ENCODE measurements at regions not wholly inside any gene's neighbourhood (a gene's known extent, or its start where the extent isn't known, plus 50 kb on each side); places are given as distances from the start of the nearest gene placed in this dataset.

DNA sequence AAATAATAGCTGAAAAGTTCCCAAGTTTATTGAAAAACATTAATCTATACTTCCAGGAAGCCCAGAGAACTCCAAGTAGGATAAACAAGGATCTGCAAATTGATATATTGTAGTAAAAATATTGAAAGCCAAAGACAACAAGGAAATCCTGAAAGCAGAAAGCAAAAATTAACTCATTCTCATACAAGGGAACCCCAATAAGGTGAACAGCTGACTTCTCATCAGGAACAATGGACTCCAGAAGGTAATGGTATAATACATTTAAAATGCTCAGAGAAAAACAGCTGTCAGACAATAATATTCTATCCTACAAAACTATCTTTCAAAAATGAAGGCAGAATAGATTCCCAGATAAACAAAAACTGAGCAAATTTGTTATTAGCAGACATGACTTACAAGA is 138.1 kb upstream of the BMP4 start:
- DNase-seq, result no peak

DNA sequence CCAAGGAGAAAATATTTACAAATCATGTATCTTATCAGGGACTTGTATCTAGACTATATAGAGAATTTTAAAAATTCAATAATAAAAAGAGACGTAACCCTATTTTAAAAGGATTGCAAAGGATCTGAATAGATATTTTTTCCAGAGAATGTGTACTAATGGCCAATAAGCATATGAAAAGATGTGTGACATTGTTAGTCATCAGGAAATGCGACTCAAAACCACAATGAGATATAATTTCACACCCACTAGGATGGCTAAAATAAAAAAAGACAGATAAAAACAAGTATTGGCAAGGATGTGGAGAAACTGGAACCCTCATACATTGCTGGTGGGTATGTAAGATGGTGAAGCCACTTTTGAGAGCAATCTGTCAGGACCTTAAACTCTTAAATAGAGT is 141.9 kb upstream of the BMP4 start:
- no peak for DNase-seq

GRCh38 chr14:54102051-54102456 is 145.4 kb upstream of the BMP4 start:
- DNase-seq, result no peak

GRCh38 chr14:54102530-54102929 is 145.9 kb upstream of the BMP4 start:
- DNase-seq, result no peak

DNA sequence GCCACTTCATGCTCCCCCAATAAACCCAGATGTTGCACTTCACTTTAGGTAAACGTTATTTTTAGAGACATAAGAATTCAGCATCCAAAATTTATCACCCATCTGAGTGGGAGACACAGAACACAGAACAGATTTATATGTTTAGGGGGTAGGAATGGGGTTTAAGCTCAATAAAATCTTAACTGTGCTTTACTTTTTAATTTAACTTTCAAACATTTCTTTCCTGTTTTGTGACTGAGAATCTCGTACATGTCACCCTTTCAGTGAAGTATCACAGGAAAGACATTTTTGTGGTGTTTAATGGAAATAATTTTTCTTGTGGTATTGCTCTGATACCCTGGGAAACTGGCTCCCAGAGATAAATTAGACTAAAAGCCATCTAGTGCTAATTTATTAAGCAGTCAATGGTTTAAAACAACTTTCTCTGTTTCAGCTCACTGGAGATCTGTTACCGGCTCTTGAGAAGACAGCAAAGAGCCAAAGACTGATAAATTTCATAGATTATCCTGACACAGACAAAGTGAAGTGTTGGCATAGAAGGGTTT is 148.0 kb upstream of the BMP4 start:
- no peak for DNase-seq

DNA sequence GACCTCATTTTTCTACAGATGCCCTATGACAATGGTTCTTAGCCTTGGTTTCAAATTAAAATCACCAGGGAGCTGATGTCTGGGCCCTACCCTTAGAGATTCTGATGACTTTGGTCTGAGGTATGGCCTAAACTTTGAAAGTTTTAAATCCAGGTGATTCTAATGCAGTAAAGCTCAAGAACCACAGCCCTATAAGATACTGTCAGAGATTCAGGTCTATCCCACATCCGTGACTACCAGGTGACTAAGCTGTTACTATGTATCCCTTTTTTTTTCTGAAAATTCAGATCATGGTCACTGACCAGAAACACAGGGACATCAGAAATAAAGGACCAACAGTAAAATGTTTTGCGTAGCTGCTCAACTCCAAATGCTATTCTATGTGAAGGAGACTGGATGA is 148.8 kb upstream of the BMP4 start:
- no peak for DNase-seq

GRCh38 chr14:54105898-54106297 is 149.3 kb upstream of the BMP4 start:
- DNase-seq, result no peak

DNA sequence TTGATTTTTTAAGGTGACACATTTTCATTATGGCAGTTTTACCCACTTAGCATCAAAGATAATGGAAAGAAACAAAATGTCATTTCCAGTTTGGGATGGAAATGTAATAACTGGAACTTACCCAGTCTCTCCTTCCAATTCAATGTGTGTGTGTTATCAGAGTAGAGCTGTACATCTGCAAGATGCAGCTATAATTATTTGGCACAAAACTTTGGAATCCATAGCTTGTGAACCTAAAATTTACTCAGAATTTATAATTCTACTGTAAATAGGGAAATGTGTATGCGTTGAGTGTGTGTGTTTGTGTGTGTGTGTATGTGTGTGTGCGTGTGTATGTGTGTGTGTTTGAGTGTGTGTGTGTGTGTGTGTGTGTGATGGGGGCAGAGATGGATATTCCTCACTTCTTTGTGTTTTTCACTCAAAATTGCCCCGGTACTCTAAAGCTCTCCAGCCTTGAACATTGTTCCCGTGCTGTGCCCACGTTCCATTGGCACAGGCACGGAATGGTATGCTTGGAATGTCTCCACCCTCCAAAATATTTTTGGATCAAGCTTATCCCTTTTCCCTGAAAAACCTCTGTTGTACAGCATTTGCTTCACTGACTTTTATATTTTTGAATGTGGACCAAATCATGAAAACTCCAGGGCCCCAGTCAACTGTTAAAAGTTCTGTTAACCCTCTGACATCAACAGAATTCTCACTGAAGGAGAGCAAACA is 150.2 kb upstream of the BMP4 start:
- no peak for DNase-seq

DNA sequence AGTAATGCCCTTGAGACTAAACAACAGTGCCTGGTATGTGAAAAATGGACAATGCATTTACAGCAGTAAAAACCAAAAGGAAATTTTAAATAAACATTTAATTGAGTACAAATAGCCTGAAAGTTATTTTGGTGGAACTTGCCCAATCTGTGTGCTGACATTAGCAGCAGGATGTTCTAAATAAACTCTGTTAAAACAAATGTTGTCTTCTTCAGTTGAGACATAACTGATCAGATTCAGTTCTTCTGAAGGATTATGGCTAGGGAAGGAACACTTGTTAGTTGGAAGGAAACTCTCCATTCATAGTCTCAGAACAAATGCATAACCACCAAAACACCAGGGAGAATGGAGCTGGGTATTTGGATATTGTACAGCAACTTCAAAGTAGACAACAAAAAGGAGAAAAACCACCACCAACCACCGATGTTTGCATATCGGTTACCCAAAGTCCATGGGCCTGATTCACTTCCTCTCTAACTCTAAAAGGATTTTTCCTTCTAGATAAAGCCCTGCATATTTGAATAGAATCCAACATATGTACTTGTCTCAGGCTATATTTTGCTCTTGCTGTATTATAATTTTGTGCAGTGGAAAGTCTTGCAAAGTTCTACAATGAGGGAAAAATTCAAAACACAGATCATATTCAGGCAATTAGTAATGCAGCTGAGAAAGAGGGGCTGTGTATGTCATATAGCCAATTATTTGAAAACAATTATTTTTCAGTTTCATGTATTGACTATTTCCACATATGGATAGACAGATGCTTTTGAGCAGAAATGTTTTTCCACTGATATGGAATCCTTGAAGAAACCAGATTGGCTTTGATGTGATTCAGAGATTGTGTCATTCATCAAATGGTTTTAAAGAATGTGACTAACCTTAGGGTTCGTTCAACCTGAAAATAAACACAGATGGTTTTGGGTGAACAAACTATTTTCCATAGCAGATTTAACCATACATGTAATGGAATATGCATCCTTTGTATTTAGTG is 152.2 kb upstream of the BMP4 start:
- DNase-seq, result no peak

- DNase-seq, result no peak
These were observed 153.0 kb upstream of the BMP4 start for GRCh38 chr14:54109521-54110120.

GRCh38 chr14:54114941-54115340 is 158.3 kb upstream of the BMP4 start:
- DNase-seq, result no peak

DNA sequence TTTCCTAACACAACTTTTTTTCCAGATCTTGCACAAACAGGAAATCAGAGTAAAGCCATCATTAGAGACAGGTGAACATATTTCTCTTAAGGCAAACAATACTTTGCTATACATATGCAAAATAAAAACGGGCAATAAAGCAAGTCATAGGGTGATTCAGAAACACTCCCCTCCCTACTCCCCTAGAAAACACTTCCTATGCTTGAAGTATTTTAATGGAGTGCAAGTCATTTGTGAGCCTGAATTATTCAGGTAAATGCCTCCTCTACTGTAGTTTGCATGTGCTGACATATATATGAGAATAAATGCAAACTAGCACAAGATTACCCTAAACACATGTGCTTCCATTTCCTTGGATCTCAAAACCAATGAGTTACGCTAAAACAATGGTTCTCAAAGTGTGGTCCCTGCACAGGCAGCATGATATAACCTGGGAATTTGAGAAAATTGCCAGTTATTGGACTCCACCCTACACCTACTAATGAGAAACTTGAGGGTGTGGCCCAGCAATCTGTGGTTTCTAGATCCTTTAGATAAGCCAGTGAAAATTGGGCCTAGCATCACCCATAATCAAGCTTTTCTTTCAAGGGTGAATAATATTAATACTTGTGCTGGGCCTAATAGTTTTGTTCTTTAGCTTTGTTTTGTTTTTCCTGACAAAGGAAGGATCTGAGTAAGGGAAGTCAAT is 159.7 kb upstream of the BMP4 start:
- no peak for DNase-seq

- no peak for DNase-seq
These were observed 160.3 kb upstream of the BMP4 start for GRCh38 chr14:54116972-54117371.

DNA sequence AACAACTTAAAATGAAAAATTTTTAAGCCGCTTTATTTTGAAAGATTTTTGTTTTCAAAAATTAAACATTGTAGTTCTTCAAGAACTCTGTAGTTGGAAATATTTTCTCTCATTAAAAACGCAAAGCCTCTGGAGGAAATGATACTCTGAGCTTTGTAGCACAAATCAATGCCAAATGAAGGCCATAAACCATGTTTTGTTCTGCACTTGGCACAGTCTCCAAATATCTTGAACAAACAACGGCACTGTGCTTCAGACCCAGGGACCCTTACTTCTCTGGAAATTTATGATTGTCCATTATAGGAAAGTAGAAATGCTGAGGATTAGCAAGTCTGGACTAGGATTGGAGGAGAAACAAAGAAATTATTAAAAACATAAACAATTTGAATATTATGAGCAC is 160.8 kb upstream of the BMP4 start:
- DNase-seq, result no peak

DNA sequence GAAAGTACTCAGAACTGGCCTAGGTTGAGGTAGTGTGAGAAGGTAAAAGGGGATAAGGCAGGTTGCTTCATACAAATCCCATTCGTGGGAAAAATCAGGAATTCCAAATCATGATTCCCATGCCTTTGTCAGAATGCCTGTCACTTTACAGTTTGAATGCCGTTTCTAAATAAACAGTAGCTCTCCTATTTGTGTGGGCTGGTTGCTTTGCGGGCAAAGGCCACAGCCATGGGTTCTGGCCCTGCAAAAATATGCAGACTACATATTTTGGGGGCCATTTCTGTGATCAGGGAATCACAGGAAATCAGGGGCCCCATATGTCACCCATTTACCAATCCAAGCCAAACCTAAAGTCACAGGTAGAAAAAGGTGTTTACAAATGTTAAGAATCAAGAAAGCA is 161.3 kb upstream of the BMP4 start:
- DNase-seq, result no peak

DNA sequence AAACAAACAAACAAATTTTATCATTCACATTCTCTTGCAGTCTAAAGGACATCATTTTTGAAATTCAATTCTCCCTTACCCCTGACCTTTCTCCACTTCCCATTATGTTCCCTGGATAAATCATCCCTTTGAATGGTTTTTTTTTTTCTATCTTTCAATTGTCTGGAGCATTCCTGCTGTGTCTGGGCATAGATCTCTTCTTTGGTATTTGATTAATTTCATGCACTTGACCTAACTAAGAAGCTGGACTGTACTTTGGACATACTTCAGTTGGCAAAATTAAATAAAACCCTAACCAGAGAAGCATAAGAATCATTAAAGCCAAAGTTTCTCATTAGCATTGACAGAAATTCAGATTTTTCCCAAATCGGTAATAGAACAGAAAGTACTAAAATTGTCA is 163.6 kb upstream of the BMP4 start:
- DNase-seq, result no peak

- DNase-seq, result no peak
These were observed 164.9 kb upstream of the BMP4 start for GRCh38 chr14:54121466-54122027.

- DNase-seq, result no peak
These were observed 167.2 kb upstream of the BMP4 start for GRCh38 chr14:54123841-54124240.

DNA sequence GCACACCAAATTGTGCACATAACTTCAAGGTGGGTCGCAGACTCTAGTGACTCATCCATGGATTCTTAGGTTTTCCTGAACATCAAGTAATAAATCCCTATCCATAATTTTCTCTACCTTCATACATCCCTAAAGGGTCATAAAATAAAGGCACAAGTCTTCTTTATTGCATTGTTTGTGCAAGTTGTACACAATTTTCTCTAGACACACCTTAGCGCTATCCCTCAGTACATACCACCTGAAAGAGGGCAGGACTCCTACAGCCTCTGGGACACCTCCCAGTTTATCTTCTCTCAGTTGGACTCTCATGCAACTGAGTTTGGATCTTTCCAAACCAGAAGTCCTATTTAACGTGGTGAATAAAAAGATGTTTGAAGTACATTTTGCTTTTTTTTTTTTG is 168.5 kb upstream of the BMP4 start:
- no peak for DNase-seq

DNA sequence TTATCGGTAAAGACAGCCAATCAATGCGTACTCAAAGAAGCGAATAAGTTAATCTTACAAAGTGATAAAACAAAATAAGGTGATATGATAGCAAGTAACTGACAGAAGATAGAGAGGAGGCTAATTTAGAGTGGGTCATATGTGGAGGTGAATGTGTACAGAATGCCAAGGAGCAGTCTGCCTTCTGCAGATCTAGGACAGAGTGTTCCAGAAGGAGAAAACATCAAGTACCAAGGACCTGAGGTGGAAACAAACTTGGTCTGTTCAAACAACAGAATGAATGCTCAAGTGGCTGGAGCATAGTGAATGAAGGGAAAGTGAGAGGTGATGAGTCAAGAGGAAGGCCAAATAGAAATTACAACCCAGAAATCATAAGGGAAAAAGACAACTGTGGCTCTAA is 170.3 kb upstream of the BMP4 start:
- no peak for DNase-seq

DNA sequence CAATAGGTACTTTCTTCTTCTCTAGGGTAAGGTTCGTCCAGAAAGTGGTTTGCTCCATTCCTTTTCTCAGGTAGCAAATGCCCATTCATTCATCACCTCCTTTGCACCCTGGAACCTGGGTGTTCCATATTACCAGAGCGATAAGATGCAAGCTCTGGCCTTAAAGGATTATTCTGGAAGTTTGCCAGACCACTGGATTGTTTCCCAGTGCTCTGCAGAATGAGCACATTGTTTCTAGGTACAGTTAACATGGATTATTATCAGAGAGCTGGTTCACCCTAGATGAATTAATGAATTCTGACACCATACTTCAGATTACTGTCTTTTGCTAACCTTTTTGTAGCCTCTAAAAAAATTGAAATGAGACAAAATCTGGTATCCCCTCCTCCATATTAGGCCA is 170.9 kb upstream of the BMP4 start:
- no peak for DNase-seq

- DNase-seq, result no peak
These were observed 173.4 kb upstream of the BMP4 start for GRCh38 chr14:54129850-54130640.
